ENCODE measurements at regions not wholly inside any gene's neighbourhood (a gene's known extent, or its start where the extent isn't known, plus 50 kb on each side); places are given as distances from the start of the nearest gene placed in this dataset.

DNA sequence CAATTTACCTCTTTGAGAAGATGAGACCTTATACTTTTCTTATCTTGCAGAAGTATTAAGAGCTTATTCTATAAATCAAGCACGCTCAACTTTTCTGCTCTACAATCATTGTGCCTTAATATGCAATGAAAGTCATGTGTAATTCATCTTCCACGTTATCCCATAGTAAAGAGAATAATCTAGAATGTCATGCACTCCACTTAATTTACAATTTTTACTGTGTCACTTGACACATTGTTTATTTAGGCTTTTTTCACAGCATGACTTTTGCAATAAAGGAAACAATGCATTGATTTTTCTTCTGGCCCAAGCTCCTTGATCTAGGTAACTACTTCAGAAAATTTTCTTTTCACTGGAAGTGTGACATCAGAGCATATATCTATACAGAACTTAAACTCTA, 290.9 kb downstream of the HHIPL2 start:
- Histone ChIP-seq H3K4me1 (peaks cover 4% of the 10 kb centered on the region; the same call in 1 of the 2 replicates), H3K27me3 (replicated peaks; ENCODE audit: control insufficient read depth, insufficient read depth, low read length) (no peaks in the 10 kb centered on the region), H3K9me3 (no peaks in the 10 kb centered on the region), H3K4me3 (ENCODE audit: low read depth, low read length) (no peak overlapping the region), H3K36me3 (ENCODE audit: control insufficient read depth, insufficient read depth, low read length) (no peaks in the 10 kb centered on the region)
- H3K4me1 Mint-ChIP-seq (ENCODE audit: low read depth, unreplicated experiment) = no peaks in the 10 kb centered on the region
- intact Hi-C loops (cut with micrococcal nuclease; ENCODE audit: unreplicated experiment) = loop anchor here (2.0 kb wide), 1 partner anchor 24 kb away; no protein-coding TSS in a partner anchor
- H3K27ac Mint-ChIP-seq (ENCODE audit: unreplicated experiment) = no peak overlapping the region
- BruUV-seq (replicated peaks) = no TSS peak
- POLR2A ChIA-PET = no interaction called here
- CTCF ChIA-PET = no interaction called here
- TF ChIP-seq, protein P1, sequence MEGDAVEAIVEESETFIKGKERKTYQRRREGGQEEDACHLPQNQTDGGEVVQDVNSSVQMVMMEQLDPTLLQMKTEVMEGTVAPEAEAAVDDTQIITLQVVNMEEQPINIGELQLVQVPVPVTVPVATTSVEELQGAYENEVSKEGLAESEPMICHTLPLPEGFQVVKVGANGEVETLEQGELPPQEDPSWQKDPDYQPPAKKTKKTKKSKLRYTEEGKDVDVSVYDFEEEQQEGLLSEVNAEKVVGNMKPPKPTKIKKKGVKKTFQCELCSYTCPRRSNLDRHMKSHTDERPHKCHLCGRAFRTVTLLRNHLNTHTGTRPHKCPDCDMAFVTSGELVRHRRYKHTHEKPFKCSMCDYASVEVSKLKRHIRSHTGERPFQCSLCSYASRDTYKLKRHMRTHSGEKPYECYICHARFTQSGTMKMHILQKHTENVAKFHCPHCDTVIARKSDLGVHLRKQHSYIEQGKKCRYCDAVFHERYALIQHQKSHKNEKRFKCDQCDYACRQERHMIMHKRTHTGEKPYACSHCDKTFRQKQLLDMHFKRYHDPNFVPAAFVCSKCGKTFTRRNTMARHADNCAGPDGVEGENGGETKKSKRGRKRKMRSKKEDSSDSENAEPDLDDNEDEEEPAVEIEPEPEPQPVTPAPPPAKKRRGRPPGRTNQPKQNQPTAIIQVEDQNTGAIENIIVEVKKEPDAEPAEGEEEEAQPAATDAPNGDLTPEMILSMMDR (IDR thresholded peaks at IDR 0.05; ENCODE audit: insufficient read depth in 1 of 2, low read depth in 1 of 2, low read length in 1 of 2, severe bottlenecking in 1 of 2, unreplicated experiment in 1 of 2) = no peak
- no peaks in the 10 kb centered on the region for H3K36me3 Mint-ChIP-seq (ENCODE audit: insufficient read depth, unreplicated experiment)
- H3K9me3 Mint-ChIP-seq (ENCODE audit: unreplicated experiment) = no peaks in the 10 kb centered on the region
- H3K4me3 Mint-ChIP-seq (ENCODE audit: unreplicated experiment) = no peak overlapping the region
- no peak for DNase-seq
- peaks cover 3% of the 10 kb centered on the region for H3K27me3 Mint-ChIP-seq (ENCODE audit: insufficient read depth, unreplicated experiment)

DNA sequence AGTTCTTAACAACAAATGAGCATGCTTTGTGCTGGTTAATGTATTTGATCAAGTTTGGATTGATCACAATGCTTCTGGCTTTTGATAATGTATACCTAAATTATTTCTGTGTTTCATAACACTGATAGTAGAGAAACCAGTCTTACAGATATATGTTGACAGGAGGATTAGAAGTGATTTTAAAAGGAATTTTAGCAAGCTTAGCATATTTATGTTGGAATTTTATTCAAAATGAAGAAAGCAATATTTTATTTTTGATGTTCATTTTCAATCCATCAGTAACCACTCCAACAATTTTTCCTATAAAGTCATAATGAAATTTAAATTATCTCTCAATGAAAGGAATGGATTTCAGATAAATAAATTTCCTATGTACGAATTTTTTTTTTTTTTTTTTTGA, 291.8 kb downstream of the HHIPL2 start:
- CTCF ChIA-PET = no interaction called here
- intact Hi-C loops (cut with micrococcal nuclease; ENCODE audit: unreplicated experiment) = loop anchor here (2.0 kb wide), 1 partner anchor 23 kb away; no protein-coding TSS in a partner anchor
- H3K9me3 ChIP-seq = no peaks in the 10 kb centered on the region
- POLR2A ChIA-PET = interaction anchor here (0.7 kb wide), 1 partner anchor 200 kb away, joined by 5 read pairs; no protein-coding TSS in a partner anchor
- no peaks in the 10 kb centered on the region for H3K4me1 Mint-ChIP-seq (ENCODE audit: low read depth, unreplicated experiment)
- H3K4me3 Mint-ChIP-seq (ENCODE audit: unreplicated experiment) = no peak overlapping the region
- TF ChIP-seq, protein P1 (IDR thresholded peaks at IDR 0.05; ENCODE audit: insufficient read depth in 1 of 2, low read depth in 1 of 2, low read length in 1 of 2, severe bottlenecking in 1 of 2, unreplicated experiment in 1 of 2) = no peak
- no peak overlapping the region for H3K4me3 ChIP-seq (ENCODE audit: low read depth, low read length)
- peaks cover 4% of the 10 kb centered on the region; the same call in 1 of the 2 replicates for H3K4me1 ChIP-seq
- no peak for DNase-seq
- no peaks in the 10 kb centered on the region for H3K36me3 ChIP-seq (ENCODE audit: control insufficient read depth, insufficient read depth, low read length)
- no TSS peak for BruUV-seq (replicated peaks)
- H3K27ac Mint-ChIP-seq (ENCODE audit: unreplicated experiment) = no peak overlapping the region
- H3K9me3 Mint-ChIP-seq (ENCODE audit: unreplicated experiment) = no peaks in the 10 kb centered on the region
- no peaks in the 10 kb centered on the region for H3K27me3 ChIP-seq (replicated peaks; ENCODE audit: control insufficient read depth, insufficient read depth, low read length)
- H3K36me3 Mint-ChIP-seq (ENCODE audit: insufficient read depth, unreplicated experiment) = no peaks in the 10 kb centered on the region
- peaks cover 3% of the 10 kb centered on the region for H3K27me3 Mint-ChIP-seq (ENCODE audit: insufficient read depth, unreplicated experiment)

DNA sequence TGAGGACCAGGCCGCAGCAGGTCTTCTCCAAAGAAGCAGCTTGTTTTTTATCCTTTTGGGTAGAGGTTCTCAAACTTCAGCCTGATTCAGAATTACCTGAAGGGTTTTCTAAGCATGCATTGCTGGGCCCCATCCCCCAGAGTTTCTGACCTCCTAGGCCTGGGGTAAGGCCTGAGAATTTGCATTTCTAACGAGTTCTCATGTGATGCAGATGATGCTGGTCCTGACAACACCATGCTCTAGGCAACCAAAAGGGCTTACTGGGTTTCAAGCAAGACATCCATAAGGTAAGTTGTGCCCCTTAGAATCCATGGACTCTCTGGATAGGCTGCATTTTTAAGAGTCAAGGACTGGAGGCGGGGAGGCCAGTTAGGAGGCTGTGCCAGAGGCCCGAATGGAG, 295.1 kb downstream of the HHIPL2 start:
- H3K4me1 ChIP-seq = peaks cover 4% of the 10 kb centered on the region; the same call in 1 of the 2 replicates
- no peak overlapping the region for H3K4me3 Mint-ChIP-seq (ENCODE audit: unreplicated experiment)

More for the DNA sequence above, 295.1 kb downstream of the HHIPL2 start:
- intact Hi-C loops (cut with micrococcal nuclease; ENCODE audit: unreplicated experiment) = no loop called here
- Histone ChIP-seq H3K36me3 (ENCODE audit: control insufficient read depth, insufficient read depth, low read length) (no peaks in the 10 kb centered on the region), H3K9me3 (no peaks in the 10 kb centered on the region), H3K4me3 (ENCODE audit: low read depth, low read length) (no peak overlapping the region), H3K27me3 (replicated peaks; ENCODE audit: control insufficient read depth, insufficient read depth, low read length) (no peaks in the 10 kb centered on the region)
- ChIA-PET POLR2A (no interaction called here), CTCF (no interaction called here)
- H3K36me3 Mint-ChIP-seq (ENCODE audit: insufficient read depth, unreplicated experiment) = no peaks in the 10 kb centered on the region
- no peak for DNase-seq
- no peaks in the 10 kb centered on the region for H3K9me3 Mint-ChIP-seq (ENCODE audit: unreplicated experiment)
- TF ChIP-seq, protein P1 (IDR thresholded peaks at IDR 0.05; ENCODE audit: insufficient read depth in 1 of 2, low read depth in 1 of 2, low read length in 1 of 2, severe bottlenecking in 1 of 2, unreplicated experiment in 1 of 2) = no peak
- no TSS peak for BruUV-seq (replicated peaks)
- H3K27me3 Mint-ChIP-seq (ENCODE audit: insufficient read depth, unreplicated experiment) = no peaks in the 10 kb centered on the region
- no peak overlapping the region for H3K27ac Mint-ChIP-seq (ENCODE audit: unreplicated experiment)
- H3K4me1 Mint-ChIP-seq (ENCODE audit: low read depth, unreplicated experiment) = no peaks in the 10 kb centered on the region

All from Caco-2 (cell line).